ENCODE measurements at regions not wholly inside any gene's neighbourhood (a gene's known extent, or its start where the extent isn't known, plus 50 kb on each side); places are given as distances from the start of the nearest gene placed in this dataset.

DNA sequence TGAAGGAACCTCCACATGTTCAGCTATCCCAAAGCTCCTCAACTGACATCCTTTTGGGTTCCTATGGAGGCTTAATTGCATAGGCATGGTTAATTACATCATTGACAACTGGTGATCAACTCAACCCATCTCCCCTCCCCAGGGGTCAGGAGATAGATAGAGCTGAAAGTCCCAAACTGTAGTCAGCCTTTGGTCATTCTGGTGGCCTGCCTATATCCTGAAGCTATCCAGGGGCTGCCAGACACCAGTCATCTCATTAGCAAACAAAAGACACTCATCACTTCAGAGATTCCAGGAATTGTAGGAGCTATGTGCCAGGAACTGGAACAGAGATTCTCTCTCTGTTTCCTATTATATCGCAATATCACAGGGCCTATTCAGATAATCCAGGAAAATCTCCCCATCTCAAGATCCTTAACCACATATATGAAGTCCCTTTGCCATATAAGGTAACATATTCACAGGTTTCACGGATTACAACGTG, 646.5 kb upstream of the GRAMD2B start:
- H3K4me3 ChIP-seq (replicated peaks; ENCODE audit: low read depth, low read length) = no peak overlapping the region
- DNase-seq (ENCODE audit: extremely low read depth, low read depth) = no peak

DNA sequence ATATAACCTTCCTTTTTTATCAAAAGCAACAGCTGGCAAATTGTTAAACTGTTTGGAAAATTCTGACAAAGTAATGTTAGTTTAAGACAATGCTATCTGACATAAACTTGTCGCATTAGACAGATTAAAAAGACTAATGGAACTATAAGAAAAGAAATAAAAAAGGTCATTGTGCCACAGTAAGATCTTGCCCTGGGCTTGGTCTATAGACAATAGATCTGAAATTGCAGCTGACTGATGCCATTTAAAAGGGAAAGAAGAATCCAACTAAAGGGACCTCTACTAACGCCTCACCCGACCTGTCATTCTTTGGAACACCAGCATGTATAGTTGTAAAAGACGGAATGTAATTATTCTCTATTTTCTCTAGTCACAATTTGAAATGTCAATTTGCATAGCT, 644.4 kb upstream of the GRAMD2B start:
- TF ChIP-seq, protein P1, sequence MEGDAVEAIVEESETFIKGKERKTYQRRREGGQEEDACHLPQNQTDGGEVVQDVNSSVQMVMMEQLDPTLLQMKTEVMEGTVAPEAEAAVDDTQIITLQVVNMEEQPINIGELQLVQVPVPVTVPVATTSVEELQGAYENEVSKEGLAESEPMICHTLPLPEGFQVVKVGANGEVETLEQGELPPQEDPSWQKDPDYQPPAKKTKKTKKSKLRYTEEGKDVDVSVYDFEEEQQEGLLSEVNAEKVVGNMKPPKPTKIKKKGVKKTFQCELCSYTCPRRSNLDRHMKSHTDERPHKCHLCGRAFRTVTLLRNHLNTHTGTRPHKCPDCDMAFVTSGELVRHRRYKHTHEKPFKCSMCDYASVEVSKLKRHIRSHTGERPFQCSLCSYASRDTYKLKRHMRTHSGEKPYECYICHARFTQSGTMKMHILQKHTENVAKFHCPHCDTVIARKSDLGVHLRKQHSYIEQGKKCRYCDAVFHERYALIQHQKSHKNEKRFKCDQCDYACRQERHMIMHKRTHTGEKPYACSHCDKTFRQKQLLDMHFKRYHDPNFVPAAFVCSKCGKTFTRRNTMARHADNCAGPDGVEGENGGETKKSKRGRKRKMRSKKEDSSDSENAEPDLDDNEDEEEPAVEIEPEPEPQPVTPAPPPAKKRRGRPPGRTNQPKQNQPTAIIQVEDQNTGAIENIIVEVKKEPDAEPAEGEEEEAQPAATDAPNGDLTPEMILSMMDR (IDR thresholded peaks at IDR 0.05; ENCODE audit: low read depth, low read length, missing control alignments) = no peak
- H3K4me3 ChIP-seq (replicated peaks; ENCODE audit: low read depth, low read length) = no peak overlapping the region
- DNase-seq (ENCODE audit: extremely low read depth, low read depth) = no peak

More for the DNA sequence above, 646.5 kb upstream of the GRAMD2B start:
- TF ChIP-seq, protein P1 (IDR thresholded peaks at IDR 0.05; ENCODE audit: low read depth, low read length, missing control alignments) = no peak

DNA sequence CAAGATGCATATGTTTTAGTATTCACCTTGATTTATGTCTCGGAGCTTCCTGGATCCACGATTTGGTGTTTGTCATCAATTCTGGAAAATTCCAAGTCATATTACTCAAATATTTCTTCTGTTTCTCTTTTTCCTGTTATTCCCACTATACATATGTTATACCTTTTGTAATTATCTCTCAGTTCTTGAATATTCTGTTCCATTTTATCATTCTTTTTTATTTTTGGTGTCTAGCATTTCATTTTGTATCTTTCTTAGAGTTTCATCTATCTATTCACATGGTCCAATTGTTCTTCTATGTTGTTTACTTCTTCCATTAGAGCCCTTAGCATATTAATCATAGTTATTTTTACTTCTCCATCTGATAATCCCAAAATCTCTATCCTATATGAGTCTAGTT, 637.8 kb upstream of the GRAMD2B start:
- DNase-seq (ENCODE audit: extremely low read depth, low read depth) = no peak
- H3K4me3 ChIP-seq (replicated peaks; ENCODE audit: low read depth, low read length) = no peak overlapping the region
- TF ChIP-seq, protein P1 (IDR thresholded peaks at IDR 0.05; ENCODE audit: low read depth, low read length, missing control alignments) = no peak

DNA sequence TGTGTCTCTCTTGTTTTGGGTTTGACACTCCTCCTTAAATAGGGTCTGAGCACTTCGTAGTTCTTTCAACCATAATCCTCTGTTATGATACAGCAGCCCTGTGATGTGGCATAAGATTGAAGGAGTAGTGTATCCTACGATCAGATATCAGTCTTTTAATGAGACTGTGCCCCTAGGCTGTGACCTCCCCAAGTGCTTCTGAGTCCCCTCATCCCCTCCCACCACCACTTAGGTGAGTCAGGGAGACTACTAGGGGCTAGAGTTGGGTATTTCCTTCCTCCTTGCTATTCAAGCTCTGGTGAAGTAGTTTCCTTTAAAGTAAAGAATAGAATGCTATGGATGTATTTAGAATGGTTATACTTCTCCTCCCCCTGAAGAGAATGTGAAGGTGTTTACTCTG, 637.2 kb upstream of the GRAMD2B start:
- TF ChIP-seq, protein P1 (IDR thresholded peaks at IDR 0.05; ENCODE audit: low read depth, low read length, missing control alignments) = no peak
- H3K4me3 ChIP-seq (replicated peaks; ENCODE audit: low read depth, low read length) = no peak overlapping the region

DNA sequence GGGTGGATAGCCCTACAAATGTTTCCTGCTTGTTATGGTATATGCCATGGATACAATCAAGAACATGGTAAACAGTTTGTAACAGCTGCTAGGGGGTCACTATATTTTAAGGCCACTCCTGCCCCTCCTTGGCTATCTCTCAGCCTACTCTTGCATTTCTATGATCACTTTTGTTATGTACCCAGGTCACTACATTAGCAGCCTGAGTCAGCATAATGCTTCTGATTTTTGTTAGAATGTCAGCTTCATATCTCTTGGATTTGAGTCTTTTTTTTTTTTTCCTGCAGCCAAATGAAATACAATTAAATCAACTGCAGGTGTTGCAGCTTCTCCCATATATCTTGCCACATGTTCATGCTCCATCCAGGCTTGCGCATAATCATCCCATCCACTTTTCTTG, 629.7 kb upstream of the GRAMD2B start:
- TF ChIP-seq, protein P1 (IDR thresholded peaks at IDR 0.05; ENCODE audit: low read depth, low read length, missing control alignments) = no peak
- no peak overlapping the region for H3K4me3 ChIP-seq (replicated peaks; ENCODE audit: low read depth, low read length)
- DNase-seq (ENCODE audit: extremely low read depth, low read depth) = no peak

More for the DNA sequence above, 637.2 kb upstream of the GRAMD2B start:
- DNase-seq (ENCODE audit: extremely low read depth, low read depth) = no peak

DNA sequence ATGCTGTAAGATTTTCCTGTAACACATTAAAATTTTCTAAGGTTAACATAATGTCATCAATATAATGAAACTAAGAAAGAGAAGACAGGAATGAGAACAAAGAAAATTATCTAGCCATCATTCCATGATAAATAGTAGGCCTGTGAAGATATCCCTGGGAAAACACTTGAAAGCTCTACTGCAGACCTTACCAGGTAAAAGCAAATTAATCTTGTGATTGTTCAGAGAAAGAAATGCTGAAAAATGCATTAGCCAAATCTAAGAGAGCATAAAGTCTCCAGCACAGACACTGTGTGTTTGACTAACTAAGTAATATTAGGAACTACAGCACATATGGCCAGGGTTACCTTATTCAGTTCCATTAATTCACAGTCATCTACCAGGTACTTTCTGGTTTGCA, 628.3 kb upstream of the GRAMD2B start:
- TF ChIP-seq, protein P1 (IDR thresholded peaks at IDR 0.05; ENCODE audit: low read depth, low read length, missing control alignments) = no peak
- DNase-seq (ENCODE audit: extremely low read depth, low read depth) = no peak
- no peak overlapping the region for H3K4me3 ChIP-seq (replicated peaks; ENCODE audit: low read depth, low read length)

DNA sequence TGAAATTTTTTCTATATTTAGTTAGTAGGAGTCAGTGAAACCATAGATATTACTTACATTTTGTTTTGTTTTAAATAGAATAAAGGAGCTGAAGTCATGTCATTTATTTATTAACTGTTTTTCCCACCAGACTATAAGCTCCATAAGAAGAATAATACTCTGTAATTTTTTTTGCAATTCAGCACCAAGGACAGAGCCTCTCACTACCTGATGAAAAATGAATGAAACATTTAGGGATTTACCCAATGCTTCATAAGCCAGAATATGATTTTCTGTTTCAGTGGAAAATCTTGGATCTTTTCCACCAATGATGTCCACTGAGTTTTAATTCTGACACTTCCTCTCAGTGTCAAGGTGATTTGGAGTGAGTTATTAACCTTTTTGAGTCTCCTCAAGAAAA, 624.9 kb upstream of the GRAMD2B start:
- DNase-seq (ENCODE audit: extremely low read depth, low read depth) = peak; percentile 9
- no peak overlapping the region for H3K4me3 ChIP-seq (replicated peaks; ENCODE audit: low read depth, low read length)
- TF ChIP-seq, protein P1 (IDR thresholded peaks at IDR 0.05; ENCODE audit: low read depth, low read length, missing control alignments) = no peak
